Panc1 (cell line): ENCODE measurements at regions not wholly inside any gene's neighbourhood (a gene's known extent, or its start where the extent isn't known, plus 50 kb on each side); places are given as distances from the start of the nearest gene placed in this dataset.

Experiments
- ATAC-seq: fragments of 200-7000 bp; cut with Tn5 transposase; 2 replicates; pipeline ENCODE4 v1.9.1; 2020; ENCODE audit warnings: mild to moderate bottlenecking, moderate library complexity
- BruUV-seq: library from RNA; stranded (reverse); fragments of 400-500 nt; replicated peaks from 2 replicates; lab custom pipeline; 2021; lab: Mats Ljungman, UMichigan
- CTCF ChIA-PET: fragments of 300-600 bp; sonication (Branson Sonifier 250); formaldehyde crosslinking; loops from one replicate; lab custom pipeline; 2022; ENCODE audit warnings: antibody characterized with exemption; lab: Charles Lee
- POLR2A ChIA-PET: fragments of 300-600 bp; sonication (Branson Sonifier 250); formaldehyde crosslinking; loops from one replicate; lab custom pipeline; 2022; ENCODE audit warnings: antibody characterized with exemption; lab: Charles Lee
- DNase-seq: peaks from one replicate; pipeline ENCODE4 v3.0.0-alpha.2; 2010; ENCODE audit warnings: low read depth, low spot score
- H3K27ac ChIP-seq: 2 replicates; pipeline ENCODE4 v1.5.1; 2011; ENCODE audit warnings: mild to moderate bottlenecking, low read length, inconsistent platforms
- H3K27me3 ChIP-seq: fragments of 200-500 bp; sonication (Bioruptor generic); 2 replicates; pipeline ENCODE4 v1.6.0; 2014; ENCODE audit warnings: low read length, inconsistent platforms; ENCODE audit not compliant: control insufficient read depth, insufficient read depth
- H3K36me3 ChIP-seq: fragments of 200-500 bp; sonication (Bioruptor generic); 2 replicates; pipeline ENCODE4 v1.5.1; 2014; ENCODE audit warnings: inconsistent platforms, mild to moderate bottlenecking, low read length, moderate library complexity; ENCODE audit not compliant: control insufficient read depth, insufficient read depth
- H3K4me1 ChIP-seq: 2 replicates; pipeline ENCODE4 v1.5.1; 2011; ENCODE audit warnings: inconsistent platforms, mild to moderate bottlenecking, low read length, moderate library complexity; ENCODE audit not compliant: control insufficient read depth, insufficient read depth
- H3K4me3 ChIP-seq, 2 experiments: 2 replicates each; pipeline ENCODE4 v1.5.1; 2011 to 2012; ENCODE audit warnings: low read depth in 2 of 2, low read length in 2 of 2, mild to moderate bottlenecking in 2 of 2, inconsistent platforms in 1 of 2, moderate library complexity in 1 of 2
- H3K9me3 ChIP-seq: fragments of 200-500 bp; sonication (Bioruptor generic); 2 replicates; pipeline ENCODE4 v1.5.1; 2014; ENCODE audit warnings: low read depth, mild to moderate bottlenecking, inconsistent platforms, low read length, moderate library complexity; ENCODE audit not compliant: control insufficient read depth, insufficient read depth
- POLR2AphosphoS5 ChIP-seq: IDR thresholded peaks from 2 replicates; pipeline ENCODE4 v1.6.1; 2012; ENCODE audit warnings: mild to moderate bottlenecking, low read depth, low read length, moderate library complexity
- REST ChIP-seq, 2 experiments: IDR thresholded peaks; 2 replicates each; pipeline ENCODE4 v1.6.1; 2011 to 2012; ENCODE audit warnings: low read depth in 2 of 2, control low read depth in 1 of 2, low read length in 1 of 2, mild to moderate bottlenecking in 1 of 2, moderate library complexity in 1 of 2; ENCODE audit not compliant: insufficient read depth in 1 of 2
- SIN3A ChIP-seq: IDR thresholded peaks from 2 replicates; pipeline ENCODE4 v1.6.1; 2012; ENCODE audit warnings: low read depth, mild to moderate bottlenecking, low read length, moderate library complexity, borderline replicate concordance; ENCODE audit not compliant: insufficient read depth
- TCF7L2 ChIP-seq: IDR thresholded peaks from 2 replicates; pipeline ENCODE4 v1.6.1; 2011; ENCODE audit warnings: mild to moderate bottlenecking, low read depth, low read length, inconsistent platforms
- in situ Hi-C: cut with HindIII; loops from 2 replicates; pipeline ENCODE4 v1.10.0; 2016; ENCODE audit warnings: low sequenced_read_pairs, low pct_unique_long_range_greater_than_20kb
- intact Hi-C: fragments of 100-400 bp; cut with micrococcal nuclease; formaldehyde crosslinking; loops from one replicate; pipeline ENCODE4 v1.10.0; 2022; ENCODE audit not compliant: unreplicated experiment
- TF ChIP-seq, protein P1 (sequence below): fragments of 450-650 bp; IDR thresholded peaks from 2 replicates; pipeline ENCODE4 v1.5.1; 2017; ENCODE audit warnings: mild to moderate bottlenecking

- ATAC-seq (no peak), DNase-seq (no peak)
- Histone ChIP-seq H3K9me3 (no peaks in the 10 kb centered on the region), H3K4me3 (no peak overlapping the region), H3K4me1 (no peaks in the 10 kb centered on the region), H3K36me3 (no peaks in the 10 kb centered on the region), H3K27ac (no peak overlapping the region), H3K27me3 (no peaks in the 10 kb centered on the region)
- TF ChIP-seq POLR2AphosphoS5: no peak
- TF ChIP-seq, protein P1, sequence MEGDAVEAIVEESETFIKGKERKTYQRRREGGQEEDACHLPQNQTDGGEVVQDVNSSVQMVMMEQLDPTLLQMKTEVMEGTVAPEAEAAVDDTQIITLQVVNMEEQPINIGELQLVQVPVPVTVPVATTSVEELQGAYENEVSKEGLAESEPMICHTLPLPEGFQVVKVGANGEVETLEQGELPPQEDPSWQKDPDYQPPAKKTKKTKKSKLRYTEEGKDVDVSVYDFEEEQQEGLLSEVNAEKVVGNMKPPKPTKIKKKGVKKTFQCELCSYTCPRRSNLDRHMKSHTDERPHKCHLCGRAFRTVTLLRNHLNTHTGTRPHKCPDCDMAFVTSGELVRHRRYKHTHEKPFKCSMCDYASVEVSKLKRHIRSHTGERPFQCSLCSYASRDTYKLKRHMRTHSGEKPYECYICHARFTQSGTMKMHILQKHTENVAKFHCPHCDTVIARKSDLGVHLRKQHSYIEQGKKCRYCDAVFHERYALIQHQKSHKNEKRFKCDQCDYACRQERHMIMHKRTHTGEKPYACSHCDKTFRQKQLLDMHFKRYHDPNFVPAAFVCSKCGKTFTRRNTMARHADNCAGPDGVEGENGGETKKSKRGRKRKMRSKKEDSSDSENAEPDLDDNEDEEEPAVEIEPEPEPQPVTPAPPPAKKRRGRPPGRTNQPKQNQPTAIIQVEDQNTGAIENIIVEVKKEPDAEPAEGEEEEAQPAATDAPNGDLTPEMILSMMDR: no peak
- TF ChIP-seq TCF7L2: no peak
- no peak for TF ChIP-seq REST (IDR thresholded peaks at IDR 0.05; ENCODE audit: insufficient read depth in 1 of 2, low read depth in 2 of 2, low read length in 1 of 2)
- TF ChIP-seq SIN3A: no peak
- CTCF ChIA-PET: no interaction called here
- no TSS peak for BruUV-seq
- in situ Hi-C loops (no loop called here), intact Hi-C loops (no loop called here)
- POLR2A ChIA-PET: no interaction called here
Measured at GRCh38 chr3:176562331-176562730, 635.0 kb downstream of the TBL1XR1 start.

DNA sequence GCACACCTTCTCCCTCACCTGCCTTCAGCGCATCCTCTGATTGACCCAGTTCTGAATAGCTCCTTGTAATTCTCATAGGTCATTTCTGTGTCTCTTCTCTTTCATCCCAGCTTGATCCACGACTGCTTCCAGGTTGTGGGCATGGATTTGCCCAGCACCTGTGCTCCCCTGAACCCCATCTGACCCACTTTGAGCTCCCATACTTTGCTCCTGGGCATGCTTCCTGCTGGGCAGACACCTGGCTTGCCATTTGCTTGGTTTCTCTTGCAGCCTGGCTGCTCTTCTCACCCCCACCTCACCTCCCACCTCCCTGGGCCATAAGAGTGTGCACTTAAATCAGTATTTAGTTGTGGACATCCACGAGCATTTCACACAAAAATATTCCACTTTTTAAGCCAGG, 635.5 kb downstream of the TBL1XR1 start:
- no TSS peak for BruUV-seq
- H3K27ac ChIP-seq: no peak overlapping the region
- no peaks in the 10 kb centered on the region for H3K36me3 ChIP-seq
- no peaks in the 10 kb centered on the region for H3K27me3 ChIP-seq
- H3K4me1 ChIP-seq: no peaks in the 10 kb centered on the region
- no peaks in the 10 kb centered on the region for H3K9me3 ChIP-seq
- no peak for TF ChIP-seq POLR2AphosphoS5
- no peak for TF ChIP-seq REST (IDR thresholded peaks at IDR 0.05; ENCODE audit: insufficient read depth in 1 of 2, low read depth in 2 of 2, low read length in 1 of 2)
- TF ChIP-seq, protein P1: no peak
- no peak for TF ChIP-seq TCF7L2
- TF ChIP-seq SIN3A: no peak
- POLR2A ChIA-PET: no interaction called here
- intact Hi-C loops: no loop called here
- ATAC-seq (no peak), DNase-seq (no peak)
- CTCF ChIA-PET: no interaction called here
- no peak overlapping the region for H3K4me3 ChIP-seq
- in situ Hi-C loops: no loop called here
